K562 (cell line): ENCODE measurements at regions not wholly inside any gene's neighbourhood (a gene's known extent, or its start where the extent isn't known, plus 50 kb on each side); places are given as distances from the start of the nearest gene placed in this dataset.

ENCODE experiments used
- ATAC-seq: fragments of 200-7000 bp; cut with Tn5 transposase; 3 replicates; pipeline ENCODE4 v1.9.1; 2020; ENCODE audit warnings: moderate library complexity
- BruUV-seq: library from RNA; stranded (reverse); fragments of 400-500 nt; replicated peaks from 2 replicates; lab custom pipeline; 2021; lab: Mats Ljungman, UMichigan
- CTCF ChIA-PET: fragments of 300-600 bp; formaldehyde crosslinking; extraction: SDS; loops from one replicate; lab custom pipeline; 2021; ENCODE audit warnings: low intra/inter-chr PET ratio; lab: Yijun Ruan, JAX
- POLR2A ChIA-PET: fragments of 300-600, 350-650 bp; sonication (Branson Sonifier 250); formaldehyde crosslinking; extraction: SDS; loops from one replicate; lab custom pipeline; 2021; ENCODE audit warnings: antibody characterized with exemption, inconsistent platforms; lab: Yijun Ruan, JAX
- DNase-seq, 4 experiments: peaks; one replicate each; pipeline versions ENCODE4 v3.0.0 to v3.0.0-alpha.2; 2011 to 2018; ENCODE audit warnings: low spot score in 3 of 4, mixed read lengths in 3 of 4; ENCODE audit errors: extremely low read depth in 1 of 4
- FAIRE-seq: peaks from 2 replicates; lab custom pipeline; 2011; peaks lifted over from hg19 to GRCh38; lab: Jason Lieb, UNC
- H2AFZ ChIP-seq: 2 replicates; pipeline ENCODE4 v1.6.0; 2011; ENCODE audit warnings: low read depth, low read length, control low read depth, inconsistent platforms
- H3K27ac ChIP-seq: fragments of 200-600 bp; 3 replicates; pipeline ENCODE4 v1.8.0; 2011; ENCODE audit warnings: low read depth, mild to moderate bottlenecking, control low read depth, inconsistent platforms, low read length, moderate library complexity, mixed read lengths; ENCODE audit errors: extremely low read depth
- H3K27me3 ChIP-seq, 2 experiments: fragments of 300-600 bp in 1 of 2; 2 replicates in 1 of 2; 3 replicates in 1 of 2; pipeline versions ENCODE4 v1.6.0 to v1.8.0; 2011; ENCODE audit warnings: inconsistent platforms in 2 of 2, low read length in 2 of 2, mild to moderate bottlenecking in 1 of 2, mixed read lengths in 1 of 2, moderate library complexity in 1 of 2; ENCODE audit not compliant: control insufficient read depth in 2 of 2, insufficient read depth in 2 of 2
- H3K36me3 ChIP-seq: fragments of 300-600 bp; 3 replicates; pipeline ENCODE4 v1.8.0; 2011; ENCODE audit warnings: mild to moderate bottlenecking, low read length, inconsistent platforms; ENCODE audit not compliant: control insufficient read depth, insufficient read depth
- H3K4me1 ChIP-seq, 2 experiments: fragments of 200-600 bp in 1 of 2; replicated peaks in 1 of 2; 2 replicates in 1 of 2; 3 replicates in 1 of 2; pipeline versions ENCODE4 v1.5.1 to v1.8.0; 2011; ENCODE audit warnings: inconsistent platforms in 2 of 2, low read length in 2 of 2, mild to moderate bottlenecking in 1 of 2, mixed read lengths in 1 of 2, moderate library complexity in 1 of 2; ENCODE audit not compliant: control insufficient read depth in 2 of 2, insufficient read depth in 2 of 2
- H3K4me2 ChIP-seq: 2 replicates; pipeline ENCODE4 v1.6.1; 2011; ENCODE audit warnings: low read length, control low read depth, inconsistent platforms, mixed read lengths; ENCODE audit not compliant: insufficient read depth
- H3K4me3 ChIP-seq: fragments of 200-600 bp; sonication (generic), shearing (Covaris generic); 2 replicates; pipeline ENCODE4 v1.5.1; 2016; ENCODE audit warnings: control low read depth, inconsistent platforms
- H3K79me2 ChIP-seq: fragments of 200-600 bp; 3 replicates; pipeline ENCODE4 v1.8.0; 2011; ENCODE audit warnings: low read length, inconsistent platforms; ENCODE audit not compliant: control insufficient read depth, insufficient read depth
- H3K9ac ChIP-seq, 2 experiments: 2 replicates each; pipeline versions ENCODE4 v1.6.0 to v1.6.1; 2011; ENCODE audit warnings: low read depth in 2 of 2, low read length in 2 of 2, control low read depth in 1 of 2, inconsistent platforms in 1 of 2, mild to moderate bottlenecking in 1 of 2, mixed read lengths in 1 of 2; ENCODE audit not compliant: insufficient read depth in 1 of 2
- H3K9me1 ChIP-seq: one replicate; pipeline ENCODE4 v1.6.0; 2011; ENCODE audit warnings: inconsistent platforms, mild to moderate bottlenecking, low read length, moderate library complexity; ENCODE audit not compliant: control insufficient read depth, insufficient read depth
- H3K9me3 ChIP-seq: replicated peaks from 2 replicates; pipeline ENCODE4 v1.5.1; 2011; ENCODE audit warnings: low read depth, low read length, inconsistent platforms; ENCODE audit not compliant: control insufficient read depth, insufficient read depth
- H4K20me1 ChIP-seq: replicated peaks from 2 replicates; pipeline ENCODE4 v1.6.1; 2011; ENCODE audit warnings: low read length, inconsistent platforms, mixed read lengths; ENCODE audit not compliant: control insufficient read depth, insufficient read depth
- CBX1 ChIP-seq: sonication (generic); IDR thresholded peaks from 2 replicates; pipeline ENCODE4 v1.6.1; 2016; ENCODE audit warnings: antibody characterized with exemption, low read depth, mild to moderate bottlenecking
- CHCHD3 ChIP-seq: fragments of 250-450 bp; sonication (Bioruptor Pico); IDR thresholded peaks from 2 replicates; pipeline ENCODE4 v2.1.2; 2022; ENCODE audit warnings: mild to moderate bottlenecking
- CREB1 ChIP-seq, 2 experiments: sonication (generic) in 1 of 2; formaldehyde crosslinking in 1 of 2; IDR thresholded peaks; 2 replicates each; pipeline versions ENCODE4 v1.6.1 to v1.8.0; 2012 to 2022; ENCODE audit warnings: inconsistent platforms in 1 of 2, mild to moderate bottlenecking in 1 of 2, missing genetic modification reagents in 1 of 2, moderate library complexity in 1 of 2
- NFE2 ChIP-seq: IDR thresholded peaks from 2 replicates; pipeline ENCODE4 v1.6.1; 2014; ENCODE audit warnings: antibody characterized with exemption, low read depth
- NFIC ChIP-seq: fragments of 450-650 bp; IDR thresholded peaks from 2 replicates; pipeline ENCODE4 v1.6.1; 2017; ENCODE audit warnings: mild to moderate bottlenecking, inconsistent platforms
- PCBP1 ChIP-seq: fragments of 200-400 bp; formaldehyde crosslinking; IDR thresholded peaks from 2 replicates; pipeline ENCODE4 v1.6.1; 2018; ENCODE audit warnings: mild to moderate bottlenecking, low read depth, low read length; ENCODE audit not compliant: poor library complexity, severe bottlenecking
- PHB ChIP-seq: fragments of 250-450 bp; sonication (Bioruptor Pico); IDR thresholded peaks from 2 replicates; pipeline ENCODE4 v1.5.0; 2021
- PHF8 ChIP-seq: fragments of 200-600 bp; sonication (generic); IDR thresholded peaks from 2 replicates; pipeline ENCODE4 v1.6.1; 2012; ENCODE audit warnings: mixed run types, mild to moderate bottlenecking, inconsistent platforms, low read length, moderate library complexity, borderline replicate concordance
- RUNX1 ChIP-seq: sonication (generic); IDR thresholded peaks from 2 replicates; pipeline ENCODE4 v1.6.1; 2016; ENCODE audit warnings: antibody characterized with exemption, low read depth
- SIRT6 ChIP-seq: IDR thresholded peaks from one replicate; pipeline ENCODE4 v1.6.1; 2012; ENCODE audit warnings: low read depth, mild to moderate bottlenecking, control low read depth, inconsistent platforms, low read length, moderate library complexity
- STAT5B ChIP-seq: fragments of 250-450 bp; sonication (Bioruptor Pico); IDR thresholded peaks from 2 replicates; pipeline ENCODE4 v1.8.0; 2021; ENCODE audit warnings: mild to moderate bottlenecking, inconsistent platforms
- ZFP36 ChIP-seq: fragments of 150-350 bp; IDR thresholded peaks from 2 replicates; pipeline ENCODE4 v1.6.1; 2018; ENCODE audit warnings: low read length, low read depth; ENCODE audit not compliant: partially characterized antibody
- ZNF668 ChIP-seq: fragments of 250-450 bp; sonication (Bioruptor Pico); IDR thresholded peaks from 2 replicates; pipeline ENCODE4 v1.8.0; 2022; ENCODE audit warnings: mild to moderate bottlenecking, inconsistent platforms
- WGBS: fragments of 100-300 bp; shearing (Covaris generic); methylation state at CpG from one replicate; pipeline ENCODE4 v1.1.6; 2016; ENCODE audit warnings: low coverage, mixed read lengths; ENCODE audit not compliant: insufficient coverage; ENCODE audit errors: missing lambda C conversion rate; 5-methylcytosine and 5-hydroxymethylcytosine counted together
- in situ Hi-C: fragments of 300-500 bp; cut with MboI; formaldehyde crosslinking; loops from 4 replicates; pipeline ENCODE4 v1.15.0; 2018; ENCODE audit warnings: inconsistent platforms, mixed read lengths
- intact Hi-C: fragments of 100-400 bp; cut with micrococcal nuclease; formaldehyde crosslinking; loops from 2 replicates; pipeline ENCODE4 v1.14.2; 2022
- TF ChIP-seq, protein P1 (sequence below): fragments of 450-650 bp; formaldehyde crosslinking; IDR thresholded peaks from 2 replicates; pipeline ENCODE4 v1.4.0; 2022; ENCODE audit warnings: missing genetic modification characterization

DNA sequence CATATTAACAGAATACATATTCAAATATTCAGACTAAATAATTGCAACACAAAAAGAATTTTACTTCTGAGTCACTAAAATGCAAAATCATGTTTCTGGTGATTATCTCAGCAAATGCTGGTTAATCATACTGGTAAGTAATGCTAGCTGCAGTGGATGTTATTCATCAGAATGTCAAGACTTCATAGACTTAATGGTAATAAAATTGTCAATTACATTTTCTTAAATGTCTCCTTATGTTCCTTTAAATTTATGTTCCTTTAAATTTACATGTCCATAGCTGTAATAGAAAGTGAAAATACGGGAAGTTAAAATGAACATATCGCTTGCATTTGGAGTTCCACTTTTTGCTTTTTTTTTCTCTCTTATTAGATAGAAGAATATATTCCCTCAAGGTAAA, 853.0 kb downstream of the SLITRK6 start:
- Histone ChIP-seq H4K20me1 (no peaks in the 10 kb centered on the region), H3K27me3 (no peaks in the 10 kb centered on the region), H3K4me1 (no peaks in the 10 kb centered on the region), H2AFZ (no peak overlapping the region), H3K9me3 (no peaks in the 10 kb centered on the region), H3K4me2 (no peak overlapping the region), H3K36me3 (no peaks in the 10 kb centered on the region), H3K27ac (no peak overlapping the region), H3K9ac (no peak overlapping the region), H3K4me3 (no peak overlapping the region), H3K79me2 (no peaks in the 10 kb centered on the region), H3K9me1 (no peaks in the 10 kb centered on the region)
- ChIA-PET CTCF (no interaction called here), POLR2A (no interaction called here)
- 0% methylated on average over 1 of the region's 2 CpGs for WGBS
- ATAC-seq (no peak), FAIRE-seq (no peak), DNase-seq (no peak)
- TF ChIP-seq CHCHD3 (CRISPR knock-in tag) (no peak), ZNF668 (CRISPR knock-in tag) (no peak), CBX1 (no peak), RUNX1 (no peak), NFIC (no peak), SIRT6 (no peak)
- intact Hi-C loops (no loop called here), in situ Hi-C loops (no loop called here)
- no TSS peak for BruUV-seq

DNA sequence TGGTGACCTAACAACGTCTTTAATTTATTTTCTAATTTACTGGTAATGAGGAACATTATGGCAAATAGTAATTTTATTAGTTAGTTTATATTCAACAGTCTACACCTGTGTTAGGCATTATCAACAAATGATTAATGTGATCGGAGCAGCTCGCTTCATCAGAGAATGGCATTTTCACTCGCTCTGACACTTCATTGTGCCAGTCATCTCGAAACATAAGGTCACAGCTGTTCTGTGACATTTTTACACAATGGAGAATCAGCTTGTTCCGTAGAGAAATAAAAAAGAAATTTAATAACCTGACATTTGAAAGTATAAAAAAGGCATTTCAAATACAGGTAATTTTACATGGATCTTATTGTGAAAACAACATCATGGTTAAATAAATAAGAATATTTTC, 858.4 kb downstream of the SLITRK6 start:
- H3K27me3 ChIP-seq = no peaks in the 10 kb centered on the region
- ChIA-PET POLR2A (no interaction called here), CTCF (no interaction called here)
- in situ Hi-C loops = no loop called here
- no peak overlapping the region for H3K9ac ChIP-seq
- FAIRE-seq = no peak
- H3K9me1 ChIP-seq = no peaks in the 10 kb centered on the region
- H3K27ac ChIP-seq = no peak overlapping the region
- H3K4me2 ChIP-seq = no peak overlapping the region
- H2AFZ ChIP-seq = no peak overlapping the region
- ATAC-seq = no peak
- no peak for DNase-seq
- no TSS peak for BruUV-seq
- no peaks in the 10 kb centered on the region for H3K9me3 ChIP-seq
- H3K4me1 ChIP-seq = no peaks in the 10 kb centered on the region
- no peaks in the 10 kb centered on the region for H3K79me2 ChIP-seq
- 2% methylated on average over 6 of the region's 6 CpGs for whole genome bisulfite sequencing
- no peak for TF ChIP-seq PHB (CRISPR knock-in tag)
- no peak for TF ChIP-seq STAT5B
- no peak for TF ChIP-seq PCBP1
- TF ChIP-seq ZFP36 = no peak
- no peak for TF ChIP-seq NFE2
- TF ChIP-seq, protein P1, sequence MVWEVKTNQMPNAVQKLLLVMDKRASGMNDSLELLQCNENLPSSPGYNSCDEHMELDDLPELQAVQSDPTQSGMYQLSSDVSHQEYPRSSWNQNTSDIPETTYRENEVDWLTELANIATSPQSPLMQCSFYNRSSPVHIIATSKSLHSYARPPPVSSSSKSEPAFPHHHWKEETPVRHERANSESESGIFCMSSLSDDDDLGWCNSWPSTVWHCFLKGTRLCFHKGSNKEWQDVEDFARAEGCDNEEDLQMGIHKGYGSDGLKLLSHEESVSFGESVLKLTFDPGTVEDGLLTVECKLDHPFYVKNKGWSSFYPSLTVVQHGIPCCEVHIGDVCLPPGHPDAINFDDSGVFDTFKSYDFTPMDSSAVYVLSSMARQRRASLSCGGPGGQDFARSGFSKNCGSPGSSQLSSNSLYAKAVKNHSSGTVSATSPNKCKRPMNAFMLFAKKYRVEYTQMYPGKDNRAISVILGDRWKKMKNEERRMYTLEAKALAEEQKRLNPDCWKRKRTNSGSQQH = no peak
- no peak for TF ChIP-seq PHF8
- TF ChIP-seq CREB1 (IDR thresholded peaks at IDR 0.05) = no peak
- no peak for TF ChIP-seq CREB1 (CRISPR knock-in tag; IDR thresholded peaks at IDR 0.05)
- intact Hi-C loops = no loop called here
- H3K36me3 ChIP-seq = no peaks in the 10 kb centered on the region
- H3K4me3 ChIP-seq = no peak overlapping the region
- no peaks in the 10 kb centered on the region for H4K20me1 ChIP-seq
